ENCODE measurements at regions not wholly inside any gene's neighbourhood (a gene's known extent, or its start where the extent isn't known, plus 50 kb on each side); places are given as distances from the start of the nearest gene placed in this dataset.
A peak's percentile ranks its signal among the peaks of the same experiment; 100 is the strongest.

DNA sequence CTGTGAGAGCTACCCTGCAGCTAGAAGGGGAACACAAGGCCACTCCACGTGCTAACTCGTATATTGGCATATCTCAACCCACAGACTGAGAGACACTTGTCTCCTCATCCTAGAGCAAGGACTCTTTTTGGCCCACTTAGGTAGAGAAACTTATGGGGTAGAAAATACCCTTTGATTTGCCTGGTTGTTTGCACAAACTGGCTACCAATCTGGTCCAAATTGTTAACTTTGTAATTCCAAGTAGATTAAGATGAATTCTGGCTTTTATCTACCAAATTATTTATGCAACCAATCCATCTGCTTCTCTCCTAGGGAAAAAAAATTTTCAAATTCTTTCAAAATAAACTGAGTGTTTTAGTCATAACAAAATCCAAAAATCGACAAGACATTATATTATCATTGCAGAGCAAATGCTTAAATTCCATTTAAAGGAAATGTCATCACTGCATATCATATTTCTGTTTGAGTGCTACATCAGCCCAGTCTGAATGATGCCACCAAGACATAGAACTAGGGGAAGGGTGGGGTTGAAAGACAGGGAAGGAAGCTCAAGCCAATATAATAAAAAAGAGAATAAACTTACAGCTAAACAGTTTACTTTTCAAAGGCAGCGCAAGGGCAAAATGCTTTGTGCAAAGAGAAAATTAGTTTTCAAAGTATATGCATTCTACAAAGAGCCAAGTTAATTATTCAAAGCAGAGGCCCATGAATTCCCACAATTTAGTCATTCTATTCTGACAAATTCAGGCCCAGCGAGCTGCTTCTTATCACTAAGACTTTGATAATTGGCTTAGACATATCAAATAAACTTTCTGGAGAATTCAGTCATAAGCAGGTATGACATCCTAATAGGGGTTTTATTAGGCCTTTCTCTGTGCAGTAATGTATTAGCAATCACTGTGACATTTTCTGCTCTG lies 198.0 kb downstream of the CAAP1 start:
- no peak for TF ChIP-seq GATA3 (IDR thresholded peaks at IDR 0.05; ENCODE audit: low read depth, low read length)
- TF ChIP-seq GATA2 (IDR thresholded peaks at IDR 0.05; ENCODE audit: low read depth, low read length): no peak

DNA sequence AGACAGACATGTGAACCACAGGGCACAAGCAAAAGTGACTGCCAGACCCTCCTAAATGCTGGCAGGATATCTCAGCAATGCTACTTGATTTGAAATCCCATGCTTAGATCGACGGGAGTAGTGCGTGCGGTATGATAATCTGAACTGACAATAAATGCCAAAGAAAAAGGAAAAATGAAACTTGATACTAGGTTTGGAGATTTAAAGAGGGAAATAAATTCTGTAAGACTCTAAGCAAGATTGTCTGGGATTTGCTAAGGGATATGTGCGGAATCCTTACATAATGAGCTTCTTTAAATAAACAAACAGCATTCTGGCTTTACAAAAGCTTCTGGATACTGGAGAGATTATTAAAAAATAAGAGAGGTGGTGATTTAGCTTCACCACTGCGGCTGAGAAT lies 203.6 kb downstream of the CAAP1 start:
- TF ChIP-seq GATA2 (IDR thresholded peaks at IDR 0.05; ENCODE audit: low read depth, low read length): no peak
- no peak for TF ChIP-seq GATA3 (IDR thresholded peaks at IDR 0.05; ENCODE audit: low read depth, low read length)

DNA sequence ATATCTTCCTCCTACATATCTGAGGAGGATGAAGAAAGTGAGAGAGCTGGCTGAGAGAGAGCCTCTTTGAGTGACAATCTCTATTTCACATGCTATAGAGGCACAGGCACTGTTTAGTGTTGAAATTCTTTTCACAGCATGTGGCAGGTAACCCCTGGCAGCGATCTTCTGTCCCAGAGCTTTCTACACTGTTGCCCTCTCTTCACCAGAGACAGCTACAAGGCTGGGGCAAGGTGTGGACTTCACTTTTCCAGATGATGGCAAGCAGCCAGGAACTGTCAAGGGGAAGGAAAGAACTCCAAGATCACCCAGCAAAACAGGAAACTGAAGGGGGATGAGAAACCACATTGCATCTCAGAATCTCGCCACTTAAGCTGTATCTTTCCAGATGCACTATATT lies 205.2 kb downstream of the CAAP1 start:
- TF ChIP-seq GATA2 (IDR thresholded peaks at IDR 0.05; ENCODE audit: low read depth, low read length): no peak

DNA sequence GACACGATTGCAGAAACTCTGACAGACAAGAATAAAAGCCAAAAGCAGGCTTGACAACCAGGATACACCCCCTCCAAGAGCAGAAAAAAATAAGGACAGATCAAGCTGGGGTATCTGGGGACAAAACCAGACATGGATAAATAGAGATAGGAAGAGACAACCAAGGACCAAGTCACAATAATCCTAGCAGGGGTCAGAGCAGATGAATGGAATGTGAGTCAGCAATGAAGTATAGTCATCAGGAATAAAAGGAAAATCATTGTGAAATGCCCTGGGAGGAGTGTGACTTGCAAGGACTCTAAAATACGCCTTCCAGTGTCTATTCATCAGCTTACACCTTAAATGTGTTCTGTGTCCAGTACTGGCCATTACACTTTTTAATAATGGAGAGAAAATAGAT lies 206.8 kb downstream of the CAAP1 start:
- TF ChIP-seq GATA2 (IDR thresholded peaks at IDR 0.05; ENCODE audit: low read depth, low read length): no peak
- TF ChIP-seq GATA3 (IDR thresholded peaks at IDR 0.05; ENCODE audit: low read depth, low read length): no peak

DNA sequence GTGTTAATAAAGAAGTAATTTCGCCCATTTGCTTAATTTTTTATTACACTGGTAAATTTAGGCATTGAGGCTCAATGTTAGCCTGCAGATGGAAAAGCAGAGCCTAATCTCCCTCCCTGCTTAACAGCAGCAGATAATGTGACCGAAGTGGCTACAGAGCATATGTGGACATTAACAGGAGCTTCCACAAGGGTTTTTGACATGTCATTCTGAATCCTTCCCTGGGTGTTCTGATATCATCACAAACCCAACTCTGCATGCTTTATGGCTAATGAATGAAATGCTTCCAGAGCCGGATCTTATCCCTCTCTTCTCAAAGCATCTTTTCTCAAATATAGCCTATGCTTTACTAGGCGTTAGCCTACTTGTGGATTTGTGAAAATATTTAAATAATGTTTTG lies 208.6 kb downstream of the CAAP1 start:
- TF ChIP-seq GATA2 (IDR thresholded peaks at IDR 0.05; ENCODE audit: low read depth, low read length) (peak; percentile 66), GATA3 (IDR thresholded peaks at IDR 0.05; ENCODE audit: low read depth, low read length) (0 out of 2 replicates have a peak, but pooled peaks have one; percentile 44)

DNA sequence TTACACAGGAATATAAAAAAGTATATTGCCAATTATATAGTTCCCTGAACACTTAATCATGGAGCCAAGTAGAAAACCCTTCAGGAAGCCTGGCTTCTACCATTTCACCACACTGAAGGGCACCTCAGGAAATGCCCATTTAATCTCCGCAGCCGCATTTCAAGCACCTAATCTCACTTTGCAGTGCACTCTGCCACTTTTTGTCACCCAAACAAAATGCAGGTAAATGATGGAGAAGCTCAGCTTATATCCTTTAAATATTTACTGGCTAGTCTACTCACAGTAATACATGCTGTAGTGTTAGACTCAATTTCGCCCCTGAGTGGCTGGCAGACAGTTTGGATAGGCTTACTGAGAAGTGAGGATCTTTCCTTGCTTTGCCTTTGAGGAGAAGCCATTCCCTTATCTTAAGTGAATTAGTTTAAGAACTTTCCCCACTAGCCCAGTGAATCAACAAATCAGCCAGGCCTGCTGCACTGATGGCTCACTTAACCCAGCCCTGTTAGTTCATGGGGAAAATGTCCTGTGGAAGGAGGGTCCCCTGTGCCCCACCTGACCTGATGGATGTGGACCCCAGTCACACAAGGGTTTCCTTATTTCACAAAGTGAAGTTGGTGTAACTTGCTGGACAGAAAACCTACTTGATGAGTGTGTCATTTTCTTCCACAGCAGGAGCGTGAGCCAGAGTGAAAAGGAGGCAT lies 209.7 kb downstream of the CAAP1 start:
- TF ChIP-seq GATA3 (IDR thresholded peaks at IDR 0.05; ENCODE audit: low read depth, low read length) (no peak), GATA2 (IDR thresholded peaks at IDR 0.05; ENCODE audit: low read depth, low read length) (no peak)

DNA sequence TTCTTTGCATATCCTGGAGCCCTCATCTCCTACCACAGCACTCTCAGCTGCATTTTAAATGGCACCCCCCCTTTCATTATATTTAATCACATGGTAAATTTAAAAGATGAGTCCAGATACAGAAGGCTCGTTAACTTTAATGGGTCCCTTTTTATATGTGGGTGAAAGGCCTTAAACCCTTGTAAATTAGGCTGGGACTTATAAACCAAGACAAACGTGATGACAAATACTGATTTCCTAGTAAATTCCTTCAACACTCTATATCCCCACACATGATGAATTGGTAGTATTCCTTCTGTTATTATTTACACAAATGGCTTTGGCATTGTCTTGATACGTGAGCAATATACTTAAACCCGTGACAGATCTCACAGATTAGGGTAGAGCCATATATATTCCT lies 210.6 kb downstream of the CAAP1 start:
- no peak for TF ChIP-seq GATA3 (IDR thresholded peaks at IDR 0.05; ENCODE audit: low read depth, low read length)
- TF ChIP-seq GATA2 (IDR thresholded peaks at IDR 0.05; ENCODE audit: low read depth, low read length): no peak

DNA sequence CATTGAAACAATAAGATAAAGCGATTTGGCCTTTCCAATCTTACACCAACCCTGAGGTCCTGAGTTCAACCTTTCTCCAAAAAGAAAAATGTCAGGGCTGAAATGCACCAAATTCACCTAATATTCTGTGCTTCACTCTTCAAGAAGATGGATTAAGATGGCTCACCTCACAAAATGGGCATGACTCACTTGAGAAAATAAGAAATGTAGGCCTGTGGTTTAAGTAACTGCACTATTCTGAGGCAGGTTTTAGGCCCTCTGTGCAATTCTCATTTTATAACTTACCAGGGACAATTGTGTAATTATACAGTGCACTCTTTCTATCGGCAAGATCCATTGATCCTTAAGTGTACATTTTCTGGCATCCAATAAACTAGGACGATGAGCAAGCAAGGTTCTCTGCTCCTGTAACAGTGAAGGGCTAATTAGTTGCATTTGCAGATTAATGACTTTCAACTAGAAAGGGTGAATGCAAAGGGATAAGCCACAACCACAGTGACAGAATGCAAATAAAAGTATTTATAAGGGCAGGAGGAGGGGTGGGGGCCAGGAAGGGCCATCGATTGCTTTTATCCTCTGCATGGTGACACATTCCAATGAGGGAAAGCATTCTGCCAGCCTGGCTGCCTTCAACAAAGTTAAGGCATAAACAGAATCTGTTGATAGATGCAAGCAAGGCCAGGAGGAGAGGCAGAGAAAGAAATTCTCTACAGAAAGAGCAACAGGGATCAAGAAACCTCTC lies 214.5 kb downstream of the CAAP1 start:
- TF ChIP-seq GATA2 (IDR thresholded peaks at IDR 0.05; ENCODE audit: low read depth, low read length): no peak
- no peak for TF ChIP-seq GATA3 (IDR thresholded peaks at IDR 0.05; ENCODE audit: low read depth, low read length)

DNA sequence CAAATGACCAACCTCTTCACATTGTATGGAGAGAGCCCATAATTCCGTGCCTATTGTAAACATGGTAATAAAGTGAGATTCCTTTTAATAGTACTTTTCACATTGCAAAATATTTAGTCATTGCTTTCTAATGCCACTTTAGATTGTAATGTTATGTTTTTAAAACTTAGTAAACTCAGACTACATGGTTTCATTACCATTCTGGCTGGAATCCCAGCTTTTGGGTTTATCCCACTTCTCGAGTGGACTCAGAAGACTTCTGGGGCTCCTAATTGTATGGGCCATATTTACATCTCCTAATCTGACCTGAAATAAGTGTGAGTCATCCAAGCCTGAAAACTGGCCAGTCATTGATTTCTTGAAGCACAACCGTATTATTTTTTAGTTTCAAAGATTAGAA lies 217.6 kb downstream of the CAAP1 start:
- TF ChIP-seq GATA3 (IDR thresholded peaks at IDR 0.05; ENCODE audit: low read depth, low read length): no peak
- TF ChIP-seq GATA2 (IDR thresholded peaks at IDR 0.05; ENCODE audit: low read depth, low read length): no peak

DNA sequence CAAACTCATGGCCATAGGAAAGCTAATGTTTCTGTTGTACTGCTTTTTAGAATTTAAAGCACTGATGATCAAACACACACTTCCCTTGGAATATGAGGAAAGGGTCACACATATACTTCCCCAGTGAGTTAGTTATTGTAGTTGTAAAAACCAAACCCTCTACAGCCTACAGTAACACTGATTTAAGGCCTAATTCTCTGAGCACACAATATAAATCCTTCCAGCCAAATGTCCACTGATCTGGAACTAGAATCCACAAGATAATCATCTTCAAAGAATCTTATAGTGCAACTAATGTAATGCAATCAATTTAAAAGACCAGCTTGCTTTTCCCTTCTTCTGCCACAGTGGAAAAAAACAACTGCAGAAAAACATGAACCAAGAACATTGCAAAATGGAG lies 219.3 kb downstream of the CAAP1 start:
- TF ChIP-seq GATA3 (IDR thresholded peaks at IDR 0.05; ENCODE audit: low read depth, low read length) (no peak), GATA2 (IDR thresholded peaks at IDR 0.05; ENCODE audit: low read depth, low read length) (no peak)

DNA sequence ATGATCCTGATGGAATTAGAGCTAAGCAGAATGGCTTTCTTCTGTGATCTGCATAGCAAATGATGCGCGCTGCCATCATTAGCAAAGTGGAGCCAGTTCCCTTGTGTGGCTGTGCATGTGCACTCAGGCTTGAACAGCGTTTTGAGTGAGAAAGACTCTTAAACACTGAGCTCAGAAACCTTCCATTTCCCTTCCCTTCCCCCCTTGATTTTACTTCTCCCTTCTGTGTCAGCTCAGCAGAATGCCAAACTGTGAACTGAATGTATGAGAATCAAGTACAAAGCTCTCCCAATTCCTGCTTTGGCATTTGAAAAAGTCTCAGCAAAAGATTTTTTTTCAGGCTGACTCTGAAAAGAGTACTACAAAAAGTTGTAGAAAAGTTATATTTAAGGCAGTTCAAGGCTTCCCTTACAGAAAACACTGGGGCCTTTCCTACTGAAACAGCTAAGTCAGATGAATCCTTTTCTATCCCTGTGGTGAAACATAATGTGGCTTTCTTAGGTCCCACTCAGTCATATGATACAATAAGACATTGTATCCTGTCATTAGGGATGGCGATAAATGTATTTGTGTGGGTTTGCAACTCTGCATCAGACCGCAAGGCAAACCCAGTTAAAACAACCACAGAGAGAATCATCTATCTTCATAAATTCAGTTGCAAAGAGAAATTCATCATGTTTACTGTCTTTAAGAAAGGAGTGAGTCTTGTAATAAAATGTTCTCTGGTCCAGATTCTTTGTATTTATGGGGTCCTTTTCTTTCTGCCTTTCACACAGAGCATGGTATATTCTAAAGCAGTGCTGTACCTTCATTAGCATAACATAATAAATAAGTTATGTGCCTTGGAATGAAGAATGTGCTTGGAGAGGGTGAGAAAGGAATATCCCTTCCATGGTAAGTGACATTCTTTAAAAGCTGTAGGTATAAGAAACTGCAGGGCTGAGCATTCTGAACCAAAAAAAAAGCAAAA lies 222.6 kb downstream of the CAAP1 start:
- TF ChIP-seq GATA3 (IDR thresholded peaks at IDR 0.05; ENCODE audit: low read depth, low read length): no peak
- TF ChIP-seq GATA2 (IDR thresholded peaks at IDR 0.05; ENCODE audit: low read depth, low read length): no peak

DNA sequence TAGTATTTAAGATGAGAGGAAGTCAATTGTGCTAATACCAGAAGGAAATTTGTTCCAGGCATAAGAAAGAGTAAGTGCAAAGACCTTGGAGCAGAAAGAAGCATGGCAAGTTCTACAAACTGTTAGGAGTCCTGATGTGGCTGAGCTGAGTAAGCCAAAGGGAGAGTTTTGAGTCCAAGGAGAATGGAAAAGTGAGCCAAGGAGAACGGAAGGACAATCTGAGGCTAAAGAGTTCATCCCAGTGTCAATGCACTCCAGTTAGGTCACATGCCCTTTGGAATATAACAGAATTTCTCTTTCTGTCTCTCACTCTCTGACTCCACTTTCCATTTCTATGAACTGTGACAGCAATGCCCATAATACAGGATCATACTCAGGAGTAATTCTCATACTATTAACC lies 224.7 kb downstream of the CAAP1 start:
- TF ChIP-seq GATA2 (IDR thresholded peaks at IDR 0.05; ENCODE audit: low read depth, low read length): no peak
- TF ChIP-seq GATA3 (IDR thresholded peaks at IDR 0.05; ENCODE audit: low read depth, low read length): no peak

DNA sequence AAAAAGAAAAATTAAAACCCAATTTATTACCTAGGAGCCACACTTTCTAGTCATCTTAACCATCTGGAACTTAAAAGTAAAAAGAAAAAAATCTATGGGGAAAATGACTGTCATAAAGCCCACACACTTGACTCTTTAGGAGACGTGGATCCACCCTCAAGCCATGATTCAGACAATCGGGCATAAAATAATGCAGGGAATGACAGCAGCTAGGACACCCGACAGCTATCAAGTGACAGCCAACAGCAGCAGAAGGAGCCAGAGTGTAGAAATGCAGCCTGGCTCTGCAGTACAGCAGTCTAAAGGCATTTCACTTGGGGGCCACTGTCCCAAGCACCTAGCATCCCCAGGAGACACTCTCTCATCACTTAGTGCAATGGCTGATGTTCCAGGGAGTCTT lies 226.9 kb downstream of the CAAP1 start:
- no peak for TF ChIP-seq GATA3 (IDR thresholded peaks at IDR 0.05; ENCODE audit: low read depth, low read length)
- TF ChIP-seq GATA2 (IDR thresholded peaks at IDR 0.05; ENCODE audit: low read depth, low read length): no peak
